Left cardiac atrium (tissue), 4 donors: ENCODE measurements at regions not wholly inside any gene's neighbourhood (a gene's known extent, or its start where the extent isn't known, plus 50 kb on each side); places are given as distances from the start of the nearest gene placed in this dataset.

Experiments
- ATAC-seq, 2 donors: fragments of 200-7000 bp; cut with Tn5 transposase; one replicate each; pipeline ENCODE4 v1.9.1; 2020; ENCODE audit warnings: mild to moderate bottlenecking in 2 of 2, moderate library complexity in 2 of 2
- DNase-seq: peaks from one replicate; pipeline ENCODE4 v3.0.0-alpha.2; 2020
- intact Hi-C, 2 donors: fragments of 100-400 bp; cut with DNase I; formaldehyde crosslinking; loops; one replicate each; pipeline versions ENCODE4 v1.14.1 to v1.15.1; 2022 to 2023
- donor health status: DM: no; HTN: yes; CAD: no.
- donor health status: DM: no; HTN: yes; CAD: no; lungs with severe emphysema.
- donor health status: DM: yes; HTN: yes; CAD: no.
- donor health status: Dilated cardiomyopathy.

DNA sequence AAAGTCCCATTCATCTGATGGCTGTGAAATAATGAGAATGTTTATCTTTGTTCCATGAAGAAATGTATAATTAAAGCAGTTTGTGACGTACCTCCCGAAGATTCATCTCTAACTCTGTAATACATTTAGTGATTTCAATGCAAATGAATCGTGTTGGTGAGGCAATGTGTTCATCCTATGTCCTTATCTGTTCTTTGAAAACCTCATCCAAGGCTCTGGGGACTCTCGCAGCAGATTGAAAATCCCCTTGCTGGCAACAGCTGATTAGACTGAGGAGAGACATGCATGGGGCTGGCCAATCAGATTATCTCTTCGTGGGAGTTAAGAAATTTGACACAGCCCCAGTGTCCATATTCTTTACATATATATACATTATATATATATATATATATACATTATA is 1095.4 kb upstream of the EEF2KMT start:
- intact Hi-C loops: no loop called here
- no peak for DNase-seq
- no peak for ATAC-seq

GRCh38 chr16:6192532-6192931 is 1094.9 kb upstream of the EEF2KMT start:
- DNase-seq (no peak), ATAC-seq (no peak)
- intact Hi-C loops: no loop called here

DNA sequence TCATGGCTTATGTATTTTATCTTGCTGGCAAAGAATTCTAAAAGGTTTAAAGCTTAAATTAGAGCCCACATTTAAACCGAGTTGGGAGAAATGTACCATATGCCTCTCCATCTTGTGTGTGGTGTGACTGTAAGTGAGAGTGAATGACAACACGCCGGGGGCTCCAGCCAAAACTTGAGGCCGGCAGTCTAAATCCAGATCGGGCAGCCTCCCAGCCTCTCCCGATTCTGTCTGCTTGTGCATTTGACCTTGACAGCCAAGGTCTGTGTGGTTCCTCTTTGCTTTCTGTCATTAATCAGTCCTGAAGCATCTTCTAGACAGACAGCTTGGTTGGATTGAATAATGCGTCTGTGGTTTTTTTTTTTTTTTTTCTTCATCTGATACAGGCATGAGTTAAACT is 1093.2 kb upstream of the EEF2KMT start:
- DNase-seq (no peak), ATAC-seq (no peak)
- intact Hi-C loops: no loop called here

- ATAC-seq: no peak
- intact Hi-C loops: no loop called here
- DNase-seq: no peak
These were observed 1091.6 kb upstream of the EEF2KMT start for GRCh38 chr16:6189216-6189615.

DNA sequence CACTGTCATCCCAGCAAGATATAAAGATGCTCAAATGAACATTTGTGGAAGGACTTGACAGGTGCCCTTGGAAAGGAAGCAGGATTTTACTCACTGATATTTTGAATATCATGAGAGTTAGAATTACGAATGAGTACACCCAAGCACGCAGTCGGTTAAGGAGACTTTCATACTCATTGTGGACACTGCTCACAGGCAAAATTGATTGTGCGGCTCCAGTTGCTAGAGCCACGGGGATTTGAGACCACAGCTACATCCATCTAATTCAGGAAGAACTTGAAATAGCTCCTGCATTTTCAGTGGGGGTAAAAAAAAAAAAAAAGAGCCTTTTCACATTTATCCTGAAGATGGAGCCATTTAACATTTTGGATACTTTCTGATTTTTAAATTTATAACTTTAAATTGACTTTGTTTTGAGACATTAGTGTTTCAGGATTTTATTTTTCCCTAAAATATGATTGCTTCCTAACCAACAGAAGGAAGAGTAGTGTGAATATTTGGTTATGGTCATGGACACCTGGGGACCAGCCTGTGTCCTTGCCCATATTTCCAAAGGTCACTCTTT is 1080.1 kb upstream of the EEF2KMT start:
- DNase-seq: no peak
- ATAC-seq: no peak
- intact Hi-C loops: no loop called here

GRCh38 chr16:6170022-6170421 is 1072.4 kb upstream of the EEF2KMT start:
- ATAC-seq: no peak
- DNase-seq: no peak
- intact Hi-C loops: no loop called here

- intact Hi-C loops: no loop called here
These were observed 1067.9 kb upstream of the EEF2KMT start for GRCh38 chr16:6165330-6165979.

GRCh38 chr16:6160871-6161270 is 1063.3 kb upstream of the EEF2KMT start:
- ATAC-seq: no peak
- intact Hi-C loops: no loop called here
- DNase-seq: no peak

More at GRCh38 chr16:6165330-6165979, 1067.9 kb upstream of the EEF2KMT start:
- DNase-seq: no peak
- no peak for ATAC-seq

DNA sequence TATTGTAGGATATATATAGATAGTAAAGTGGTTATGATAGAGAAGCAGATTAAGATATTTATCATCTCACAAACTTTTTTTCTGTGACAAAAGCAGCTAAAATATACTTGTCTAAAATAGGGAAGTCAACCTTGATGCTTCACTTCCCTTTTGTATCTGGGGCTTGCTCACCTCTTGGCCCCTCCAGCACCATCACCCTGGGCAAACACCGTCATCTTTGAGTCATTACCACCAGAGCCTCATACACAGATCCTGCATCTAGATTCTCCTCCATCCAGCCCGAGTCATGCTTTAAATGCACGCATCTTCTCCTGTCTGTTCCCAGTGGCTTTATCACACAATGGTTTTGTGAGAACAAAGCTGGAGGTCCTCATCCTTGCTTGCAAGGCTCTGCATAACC is 1062.7 kb upstream of the EEF2KMT start:
- no peak for ATAC-seq

DNA sequence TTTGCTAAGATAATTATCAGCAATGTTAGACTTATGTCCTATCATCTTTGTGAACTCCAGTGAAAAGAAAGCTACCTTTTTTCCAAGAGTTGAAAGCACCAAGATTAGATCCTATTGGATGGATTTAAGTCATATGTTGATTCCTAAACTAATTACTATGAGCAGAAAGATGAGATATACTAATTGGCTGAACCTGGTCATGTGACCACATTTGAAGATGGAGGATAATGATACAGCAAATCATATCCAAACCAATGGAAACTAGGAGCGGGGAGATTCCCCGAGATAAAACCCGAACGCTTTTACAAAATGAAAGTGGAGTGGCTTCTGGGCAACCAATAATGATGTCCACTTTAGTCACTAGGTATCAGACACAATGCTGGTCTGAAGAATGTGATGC is 1060.2 kb upstream of the EEF2KMT start:
- ATAC-seq: no peak
- DNase-seq: no peak
- intact Hi-C loops: no loop called here

More for the DNA sequence above, 1062.7 kb upstream of the EEF2KMT start:
- intact Hi-C loops: no loop called here
- no peak for DNase-seq

DNA sequence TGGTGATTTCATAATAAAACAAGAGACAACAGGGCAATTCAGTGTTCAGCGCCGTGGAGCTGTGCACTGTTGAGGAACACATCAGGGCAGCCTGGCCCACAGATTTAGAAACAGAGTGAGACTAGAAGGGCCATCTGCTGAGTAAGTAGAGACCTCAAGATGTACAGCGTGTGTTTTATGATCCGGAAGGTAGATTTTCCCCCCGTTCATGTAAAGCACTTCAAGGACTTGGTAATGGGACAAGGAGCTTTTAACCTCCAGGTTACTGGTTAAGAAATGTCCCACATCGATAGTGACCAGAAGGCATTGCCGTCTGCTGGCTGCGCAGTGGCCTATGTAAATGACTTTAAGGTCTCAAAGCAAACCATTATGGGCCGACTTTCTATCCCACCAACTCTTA is 1057.7 kb upstream of the EEF2KMT start:
- ATAC-seq (no peak), DNase-seq (no peak)
- intact Hi-C loops: no loop called here

GRCh38 chr16:6153901-6154300 is 1056.3 kb upstream of the EEF2KMT start:
- intact Hi-C loops: no loop called here
- no peak for ATAC-seq
- no peak for DNase-seq

GRCh38 chr16:6149031-6149430 is 1051.4 kb upstream of the EEF2KMT start:
- ATAC-seq (no peak), DNase-seq (no peak)
- intact Hi-C loops: no loop called here

DNA sequence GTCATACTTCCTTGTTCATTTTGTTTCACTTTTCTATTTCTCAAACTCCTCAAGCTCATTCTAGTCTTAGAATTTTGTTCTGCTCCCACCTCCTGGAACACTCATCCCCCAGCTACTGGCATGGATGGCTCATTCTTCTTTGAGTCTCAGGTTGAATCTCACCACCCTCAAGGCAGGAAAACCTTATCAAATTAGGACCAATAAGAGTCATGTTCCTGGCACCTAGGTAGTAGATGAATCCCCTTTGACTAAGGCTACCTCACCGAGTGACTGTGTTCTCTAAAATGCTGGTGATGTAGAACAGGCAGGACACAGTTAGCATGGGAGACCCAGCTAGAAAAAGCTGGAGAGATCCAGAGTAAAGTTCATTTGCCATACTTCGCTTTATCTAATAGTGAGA is 1050.8 kb upstream of the EEF2KMT start:
- DNase-seq: no peak
- intact Hi-C loops: no loop called here

DNA sequence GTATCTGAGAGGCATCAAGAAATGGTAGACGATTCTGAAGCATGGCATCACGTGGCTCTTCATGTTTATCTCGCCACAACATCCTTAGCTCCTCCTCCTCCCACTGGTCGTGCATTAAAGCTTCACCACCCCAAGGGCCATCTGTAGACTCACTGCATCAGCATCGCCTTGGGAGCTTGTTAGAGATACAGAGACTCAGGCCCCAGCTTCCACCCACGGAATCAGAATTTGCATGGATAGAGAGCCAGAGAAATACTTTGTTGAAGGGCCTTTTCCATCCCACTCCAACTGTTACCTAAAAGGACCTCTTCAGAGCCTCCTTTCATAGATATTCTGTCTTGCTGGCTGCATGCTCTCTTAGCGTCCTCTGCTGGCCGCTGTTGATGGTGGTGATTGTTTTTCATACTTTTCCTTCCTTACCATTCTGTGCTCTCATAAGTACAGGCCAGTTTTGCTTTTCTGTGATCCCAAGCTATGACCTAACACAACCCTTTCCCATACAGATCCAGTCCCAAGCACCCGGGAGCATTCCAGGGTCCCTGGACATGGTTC is 1049.4 kb upstream of the EEF2KMT start:
- DNase-seq: no peak

More for the DNA sequence above, 1050.8 kb upstream of the EEF2KMT start:
- no peak for ATAC-seq

GRCh38 chr16:6146356-6146755 is 1048.8 kb upstream of the EEF2KMT start:
- ATAC-seq (no peak), DNase-seq (no peak)
- intact Hi-C loops: no loop called here

More for the DNA sequence above, 1049.4 kb upstream of the EEF2KMT start:
- no peak for ATAC-seq
- intact Hi-C loops: no loop called here

DNA sequence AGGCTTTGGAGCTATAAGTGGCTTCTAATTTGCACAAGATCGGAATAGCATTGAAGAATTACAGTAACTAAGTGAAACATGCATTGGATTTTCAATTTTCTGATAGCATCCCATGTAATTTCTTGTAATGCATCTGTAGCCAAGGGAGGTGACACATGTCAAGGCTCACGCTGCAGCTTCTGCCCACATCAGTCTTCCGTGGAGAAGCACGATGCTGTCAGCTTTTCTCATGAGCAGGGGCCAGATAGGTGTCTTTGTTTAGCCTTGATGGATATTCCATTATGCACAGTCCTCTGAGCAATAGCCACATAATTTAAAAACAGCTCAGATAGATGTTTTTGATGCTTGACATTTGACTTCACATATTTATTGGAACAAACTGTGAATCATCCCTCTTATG is 1046.9 kb upstream of the EEF2KMT start:
- intact Hi-C loops: no loop called here
- DNase-seq (no peak), ATAC-seq (no peak)

GRCh38 chr16:6143020-6143419 is 1045.4 kb upstream of the EEF2KMT start:
- intact Hi-C loops: no loop called here
- DNase-seq (no peak), ATAC-seq (no peak)

- ATAC-seq (no peak), DNase-seq (no peak)
- intact Hi-C loops: no loop called here
These were observed 1035.5 kb upstream of the EEF2KMT start for GRCh38 chr16:6133009-6133557.

DNA sequence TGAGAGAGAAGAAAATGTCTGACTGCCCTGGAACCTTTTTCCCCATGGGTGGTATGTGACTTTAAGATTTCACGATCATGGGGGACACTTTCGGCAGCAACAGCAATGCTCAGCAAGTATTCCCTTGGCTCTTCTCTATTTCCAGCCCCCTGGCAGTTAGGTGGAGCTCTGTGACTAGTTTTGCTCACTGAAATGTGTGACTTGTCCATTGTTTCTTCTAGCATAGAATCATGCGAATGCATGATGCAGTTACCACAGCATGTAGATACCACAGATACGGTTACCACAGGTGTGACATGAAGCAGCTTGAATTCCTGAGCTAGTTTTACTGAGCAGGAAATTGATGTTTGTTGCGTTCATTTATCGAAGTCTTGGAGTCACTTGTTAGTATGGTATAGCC is 1034.5 kb upstream of the EEF2KMT start:
- DNase-seq: no peak
- ATAC-seq: no peak
- intact Hi-C loops: no loop called here

DNA sequence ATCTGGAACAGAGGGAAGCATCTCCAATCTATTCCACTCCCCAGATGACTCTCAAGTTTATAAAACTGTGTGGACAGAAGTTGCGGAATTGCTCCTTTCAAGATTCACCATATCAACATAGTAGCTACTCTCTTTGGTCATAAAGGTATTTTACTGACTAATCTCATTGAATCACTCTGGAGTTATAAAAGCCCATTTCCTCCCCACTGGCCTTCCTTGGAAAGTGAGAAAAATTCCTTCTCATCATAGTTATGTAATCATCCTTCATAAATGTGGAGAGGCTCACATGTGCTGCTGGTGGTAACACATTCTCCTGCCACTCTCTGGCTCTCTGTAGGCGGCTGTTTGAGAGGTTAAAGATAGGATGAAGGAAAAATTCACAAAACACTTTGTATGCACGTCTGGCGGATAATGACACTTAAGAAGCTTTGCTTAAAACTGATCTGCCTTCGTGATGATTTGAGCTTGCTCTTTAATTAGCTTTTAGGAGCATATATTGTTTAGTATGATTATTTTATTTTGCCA is 1034.0 kb upstream of the EEF2KMT start:
- intact Hi-C loops: no loop called here
- ATAC-seq (no peak), DNase-seq (no peak)
